SK-N-SH treated with all-trans-retinoic acid at 6 μM for 48 hours (cell line): ENCODE measurements at regions not wholly inside any gene's neighbourhood (a gene's known extent, or its start where the extent isn't known, plus 50 kb on each side); places are given as distances from the start of the nearest gene placed in this dataset.

Experiments
- BACH2 ChIP-seq: fragments of 250-450 bp; sonication (Bioruptor Pico); IDR thresholded peaks from 2 replicates; pipeline ENCODE4 v1.9.0; 2021; ENCODE audit warnings: mild to moderate bottlenecking, borderline replicate concordance
- CSDC2 ChIP-seq: fragments of 250-450 bp; sonication (Bioruptor Pico); IDR thresholded peaks from 2 replicates; pipeline ENCODE4 v1.5.0; 2020; ENCODE audit warnings: mild to moderate bottlenecking, moderate library complexity
- ESRRG ChIP-seq: fragments of 250-450 bp; sonication (Bioruptor Pico); IDR thresholded peaks from 2 replicates; pipeline ENCODE4 v1.6.1; 2021; ENCODE audit warnings: mild to moderate bottlenecking
- PATZ1 ChIP-seq: fragments of 250-450 bp; sonication (Bioruptor Pico); IDR thresholded peaks from 2 replicates; pipeline ENCODE4 v1.8.0; 2020; ENCODE audit warnings: mild to moderate bottlenecking, moderate library complexity, borderline replicate concordance
- PPARA ChIP-seq: fragments of 250-450 bp; sonication (Bioruptor Pico); IDR thresholded peaks from 2 replicates; pipeline ENCODE4 v1.5.0; 2020; ENCODE audit warnings: mild to moderate bottlenecking, borderline replicate concordance
- RARB ChIP-seq: fragments of 250-450 bp; sonication (Bioruptor Pico); IDR thresholded peaks from 2 replicates; pipeline ENCODE4 v1.8.0; 2021; ENCODE audit warnings: mild to moderate bottlenecking, moderate library complexity
- SNAI2 ChIP-seq: fragments of 250-450 bp; sonication (Bioruptor Pico); IDR thresholded peaks from 2 replicates; pipeline ENCODE4 v1.5.0; 2020; ENCODE audit warnings: mild to moderate bottlenecking, moderate library complexity
- TOX ChIP-seq: fragments of 250-450 bp; sonication (Bioruptor Pico); IDR thresholded peaks from 2 replicates; pipeline ENCODE4 v1.8.0; 2021; ENCODE audit warnings: mild to moderate bottlenecking, moderate library complexity, borderline replicate concordance
- ZC3H10 ChIP-seq: fragments of 250-450 bp; sonication (Bioruptor Pico); IDR thresholded peaks from 2 replicates; pipeline ENCODE4 v1.5.1; 2021; ENCODE audit warnings: mild to moderate bottlenecking, moderate library complexity
- ZFP30 ChIP-seq: fragments of 450-650 bp; formaldehyde crosslinking; IDR thresholded peaks from 2 replicates; pipeline ENCODE4 v1.5.0; 2022; ENCODE audit warnings: mild to moderate bottlenecking, moderate library complexity
- TF ChIP-seq, protein P1 (sequence below): fragments of 250-450 bp; sonication (Bioruptor Pico); IDR thresholded peaks from 2 replicates; pipeline ENCODE4 v1.5.1; 2020; ENCODE audit warnings: low read depth, mild to moderate bottlenecking, moderate library complexity

DNA sequence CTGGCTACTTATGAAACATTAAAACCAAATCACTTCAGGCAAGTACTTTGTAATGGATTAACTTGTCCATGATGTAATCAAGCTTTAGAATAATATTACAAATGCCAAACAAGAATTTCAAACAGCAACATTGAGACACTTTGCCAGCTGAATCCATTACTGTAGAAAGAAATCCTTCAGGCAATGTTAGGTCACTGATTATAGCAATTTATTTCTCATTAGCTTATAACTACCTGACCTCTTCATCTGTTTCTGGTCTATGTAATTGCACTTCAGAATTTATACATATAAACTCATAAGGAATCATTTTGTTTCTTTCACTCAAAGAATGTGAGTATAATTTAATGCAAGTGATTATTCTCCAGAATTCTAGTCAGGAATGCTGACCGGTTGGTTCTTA lies 692.6 kb upstream of the TMEFF2 start:
- TF ChIP-seq ESRRG (no peak), RARB (CRISPR knock-in tag) (no peak), SNAI2 (CRISPR knock-in tag) (no peak), ZFP30 (CRISPR knock-in tag) (no peak), CSDC2 (CRISPR knock-in tag) (no peak), PATZ1 (no peak), ZC3H10 (CRISPR knock-in tag) (no peak), TOX (CRISPR knock-in tag) (no peak), BACH2 (no peak), PPARA (CRISPR knock-in tag) (no peak)
- TF ChIP-seq, protein P1, sequence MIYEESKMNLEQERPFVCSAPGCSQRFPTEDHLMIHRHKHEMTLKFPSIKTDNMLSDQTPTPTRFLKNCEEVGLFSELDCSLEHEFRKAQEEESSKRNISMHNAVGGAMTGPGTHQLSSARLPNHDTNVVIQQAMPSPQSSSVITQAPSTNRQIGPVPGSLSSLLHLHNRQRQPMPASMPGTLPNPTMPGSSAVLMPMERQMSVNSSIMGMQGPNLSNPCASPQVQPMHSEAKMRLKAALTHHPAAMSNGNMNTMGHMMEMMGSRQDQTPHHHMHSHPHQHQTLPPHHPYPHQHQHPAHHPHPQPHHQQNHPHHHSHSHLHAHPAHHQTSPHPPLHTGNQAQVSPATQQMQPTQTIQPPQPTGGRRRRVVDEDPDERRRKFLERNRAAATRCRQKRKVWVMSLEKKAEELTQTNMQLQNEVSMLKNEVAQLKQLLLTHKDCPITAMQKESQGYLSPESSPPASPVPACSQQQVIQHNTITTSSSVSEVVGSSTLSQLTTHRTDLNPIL: 0 out of 2 replicates have a peak, but pooled peaks have one; percentile 33
